ENCODE measurements at regions not wholly inside any gene's neighbourhood (a gene's known extent, or its start where the extent isn't known, plus 50 kb on each side); places are given as distances from the start of the nearest gene placed in this dataset.

DNA sequence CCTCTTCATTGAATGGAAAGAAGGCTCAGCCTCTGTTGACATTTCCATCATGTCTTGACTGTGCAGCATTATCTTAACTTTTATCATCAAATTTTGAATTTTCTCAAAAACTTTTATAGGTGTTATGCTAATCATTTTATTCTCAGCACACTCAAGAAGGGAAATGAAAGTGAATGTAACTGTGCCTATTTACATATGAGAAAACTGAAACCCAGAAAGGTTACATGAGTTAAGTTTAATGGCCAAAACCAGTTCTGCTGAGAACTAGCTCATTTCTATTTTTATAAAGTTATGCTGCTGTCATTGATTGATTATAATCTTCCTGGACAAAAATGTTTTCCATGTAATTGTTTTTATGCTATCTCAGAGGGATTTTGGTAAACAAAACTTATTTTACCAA, 618.8 kb upstream of the NRXN1 start (continued):
- TF ChIP-seq TFCP2L1 (CRISPR knock-in tag; IDR thresholded peaks at IDR 0.05) (no peak), NFE2L2 (conservative IDR thresholded peaks at IDR 0.05; ENCODE audit: low read length) (no peak)

DNA sequence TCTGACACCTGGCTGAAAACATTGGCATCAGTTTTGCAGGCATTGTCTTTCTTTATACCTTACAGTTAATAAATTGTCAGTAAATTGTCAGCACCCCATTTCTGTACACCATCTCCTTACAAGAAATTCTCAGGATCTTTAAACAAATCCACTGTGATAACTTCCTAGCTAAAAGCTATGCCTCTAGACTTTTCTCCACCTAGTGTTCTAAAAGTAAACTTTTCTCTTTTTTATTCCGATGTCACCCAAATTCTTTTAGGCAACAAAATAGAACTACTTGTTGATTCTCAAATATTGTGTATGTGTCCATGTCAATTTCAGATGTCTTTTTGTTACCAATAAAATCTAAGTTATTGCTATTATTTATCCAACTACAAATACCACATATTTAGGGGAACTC, 617.4 kb upstream of the NRXN1 start:
- FAIRE-seq (no peak), DNase-seq (ENCODE audit: low read depth in 1 of 2, low spot score in 1 of 2) (no peak), ATAC-seq (no peak)
- Histone ChIP-seq H3K4me3 (no peak overlapping the region), H3K4me2 (no peak overlapping the region), H3K4me1 (no peaks in the 10 kb centered on the region), H3K9me3 (0 out of 3 replicates have a peak, but pooled peaks cover 5% of the 10 kb centered on the region), H3K27ac (no peak overlapping the region)
- ChIA-PET POLR2A (no interaction called here), CTCF (no interaction called here)
- TF ChIP-seq CHD2 (IDR thresholded peaks at IDR 0.05; ENCODE audit: low read length, partially characterized antibody) (no peak), JUN (IDR thresholded peaks at IDR 0.05) (no peak), HOXB13 (CRISPR knock-in tag; IDR thresholded peaks at IDR 0.05; ENCODE audit: low read depth) (no peak)
- WGBS (ENCODE audit: missing lambda C conversion rate), result 42% methylated on average over 1 of the region's 1 CpG

DNA sequence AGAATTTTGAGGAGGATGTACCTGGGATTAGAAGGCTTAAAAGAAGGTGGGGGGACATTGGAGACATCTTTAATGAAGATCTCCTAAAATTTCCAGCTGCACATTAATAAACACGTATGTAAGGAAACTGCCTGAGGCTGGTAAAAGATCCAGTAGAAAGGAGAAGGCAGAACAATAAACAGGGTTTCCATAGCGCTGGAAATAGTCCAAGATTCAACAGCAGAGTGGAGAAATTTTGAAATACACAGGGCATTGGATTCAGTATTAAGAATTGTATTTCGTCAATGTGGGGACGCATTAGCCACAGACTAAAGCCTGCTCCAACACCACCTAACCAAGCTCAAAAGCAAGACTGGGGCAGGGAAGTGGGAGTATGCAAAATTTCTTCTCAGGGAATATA, 606.9 kb upstream of the NRXN1 start:
- H3K9me3 ChIP-seq, result peaks cover 2% of the 10 kb centered on the region; the same call in 1 of the 3 replicates
- CTCF ChIA-PET, result no interaction called here
- ATAC-seq (no peak), DNase-seq (ENCODE audit: low read depth in 1 of 2, low spot score in 1 of 2) (no peak), FAIRE-seq (no peak)
- H3K4me3 ChIP-seq, result no peak overlapping the region
- no peaks in the 10 kb centered on the region for H3K4me1 ChIP-seq
- WGBS (ENCODE audit: missing lambda C conversion rate), result 38% methylated on average over 4 of the region's 4 CpGs
- no peak overlapping the region for H3K4me2 ChIP-seq
- H3K27ac ChIP-seq, result no peak overlapping the region
- TF ChIP-seq RAD21 (conservative IDR thresholded peaks at IDR 0.05 in 1 of 2, IDR thresholded peaks at IDR 0.05 in 1 of 2) (no peak), POLR2AphosphoS2 (conservative IDR thresholded peaks at IDR 0.05; ENCODE audit: low read length) (no peak), ZFP36 (IDR thresholded peaks at IDR 0.05; ENCODE audit: borderline replicate concordance, partially characterized antibody) (no peak), TFCP2L1 (CRISPR knock-in tag; IDR thresholded peaks at IDR 0.05) (no peak), HOXA7 (CRISPR knock-in tag; IDR thresholded peaks at IDR 0.05) (no peak), SMC3 (IDR thresholded peaks at IDR 0.05) (no peak), FOXS1 (CRISPR knock-in tag; IDR thresholded peaks at IDR 0.05) (no peak), SREBF2 (IDR thresholded peaks at IDR 0.05) (no peak), FOSL2 (IDR thresholded peaks at IDR 0.05) (no peak), FOSL2 (CRISPR knock-in tag; IDR thresholded peaks at IDR 0.05) (no peak), BCL3 (IDR thresholded peaks at IDR 0.05) (no peak), HOXB13 (CRISPR knock-in tag; IDR thresholded peaks at IDR 0.05; ENCODE audit: low read depth) (no peak), MYC (IDR thresholded peaks at IDR 0.05; ENCODE audit: borderline replicate concordance, low read length) (no peak), HES2 (IDR thresholded peaks at IDR 0.05) (no peak), CBX8 (IDR thresholded peaks at IDR 0.05) (no peak), POLR2A (IDR thresholded peaks at IDR 0.05; ENCODE audit: low read length) (no peak), TP53 (CRISPR knock-in tag; IDR thresholded peaks at IDR 0.05) (no peak)
- TF ChIP-seq, protein P1, sequence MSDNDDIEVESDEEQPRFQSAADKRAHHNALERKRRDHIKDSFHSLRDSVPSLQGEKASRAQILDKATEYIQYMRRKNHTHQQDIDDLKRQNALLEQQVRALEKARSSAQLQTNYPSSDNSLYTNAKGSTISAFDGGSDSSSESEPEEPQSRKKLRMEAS (IDR thresholded peaks at IDR 0.05), result no peak
- POLR2A ChIA-PET, result no interaction called here

DNA sequence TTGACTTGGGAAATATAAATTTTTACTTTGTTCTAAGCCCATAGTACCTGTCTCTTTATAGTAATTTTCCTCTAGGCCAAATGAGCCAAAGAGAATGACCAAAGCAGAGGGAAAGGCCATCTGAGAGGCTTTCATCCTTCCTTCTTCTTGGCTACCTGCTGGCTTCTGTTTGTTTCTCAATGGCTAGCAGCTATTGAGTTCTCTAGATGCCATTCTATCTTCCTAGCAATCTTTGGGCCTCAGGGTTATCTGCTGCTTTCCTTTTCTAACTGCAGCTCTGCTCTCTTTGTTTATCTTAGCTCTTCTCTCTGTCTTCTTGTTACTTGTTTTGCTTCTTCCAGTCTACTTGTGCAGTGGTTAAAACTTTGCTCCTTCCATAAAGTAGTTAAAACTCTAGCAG, 601.1 kb upstream of the NRXN1 start:
- ChIA-PET CTCF (no interaction called here), POLR2A (no interaction called here)
- H3K4me1 ChIP-seq, result no peaks in the 10 kb centered on the region
- H3K4me3 ChIP-seq, result no peak overlapping the region
- ATAC-seq, result no peak
- no peak for DNase-seq (ENCODE audit: low read depth in 1 of 2, low spot score in 1 of 2)
- H3K4me2 ChIP-seq, result no peak overlapping the region
- peaks cover 14% of the 10 kb centered on the region; the same call in 2 of the 3 replicates for H3K9me3 ChIP-seq
- no peak for TF ChIP-seq TFCP2L1 (CRISPR knock-in tag; IDR thresholded peaks at IDR 0.05)
- TF ChIP-seq HOXA7 (CRISPR knock-in tag; IDR thresholded peaks at IDR 0.05), result no peak
- no peak for TF ChIP-seq ATOH8 (CRISPR knock-in tag; IDR thresholded peaks at IDR 0.05; ENCODE audit: low read depth)
- no peak for TF ChIP-seq CBX8 (IDR thresholded peaks at IDR 0.05)
- FAIRE-seq, result no peak
- no peak overlapping the region for H3K27ac ChIP-seq

Measured in A549 (cell line).